H1 (cell line): ENCODE measurements at regions not wholly inside any gene's neighbourhood (a gene's known extent, or its start where the extent isn't known, plus 50 kb on each side); places are given as distances from the start of the nearest gene placed in this dataset.

ENCODE experiments used
- ATF2 ChIP-seq: IDR thresholded peaks from 2 replicates; pipeline ENCODE4 v1.6.1; 2012; ENCODE audit warnings: low read length, inconsistent platforms
- CTCF ChIP-seq, 3 experiments: IDR thresholded peaks; 1 replicate in 2 of 3; 2 replicates in 1 of 3; pipeline versions ENCODE4 v1.5.1 to v1.6.1; 2011; ENCODE audit warnings: low read length in 3 of 3, mild to moderate bottlenecking in 3 of 3, inconsistent platforms in 2 of 3, low read depth in 1 of 3, moderate library complexity in 1 of 3; ENCODE audit not compliant: insufficient read depth in 1 of 3; ENCODE audit errors: control extremely low read depth in 1 of 3
- RAD21 ChIP-seq, 2 experiments: IDR thresholded peaks in 1 of 2; conservative IDR thresholded peaks in 1 of 2; 2 replicates each; pipeline ENCODE4 v1.6.1; 2011; ENCODE audit warnings: low read depth in 2 of 2, low read length in 2 of 2, improper control_type of control experiment in 1 of 2, inconsistent platforms in 1 of 2, mild to moderate bottlenecking in 1 of 2, moderate library complexity in 1 of 2
- SIN3A ChIP-seq, 2 experiments: IDR thresholded peaks in 1 of 2; conservative IDR thresholded peaks in 1 of 2; 2 replicates each; pipeline ENCODE4 v1.6.1; 2011 to 2012; ENCODE audit warnings: low read length in 2 of 2, improper control_type of control experiment in 1 of 2, low read depth in 1 of 2, mild to moderate bottlenecking in 1 of 2
- SP4 ChIP-seq: IDR thresholded peaks from 2 replicates; pipeline ENCODE4 v1.6.1; 2012; ENCODE audit warnings: low read length, inconsistent platforms
- USF2 ChIP-seq: IDR thresholded peaks from 2 replicates; pipeline ENCODE4 v1.6.1; 2011; ENCODE audit warnings: low read length, improper control_type of control experiment
- YY1 ChIP-seq: IDR thresholded peaks from 2 replicates; pipeline ENCODE4 v1.6.1; 2011; ENCODE audit warnings: low read depth, mild to moderate bottlenecking, low read length

- TF ChIP-seq YY1 (no peak), ATF2 (no peak), SP4 (no peak), RAD21 (IDR thresholded peaks at IDR 0.05 in 1 of 2, conservative IDR thresholded peaks at IDR 0.05 in 1 of 2; ENCODE audit: low read depth in 2 of 2, low read length in 2 of 2) (no peak), SIN3A (conservative IDR thresholded peaks at IDR 0.05 in 1 of 2, IDR thresholded peaks at IDR 0.05 in 1 of 2; ENCODE audit: low read depth in 1 of 2, low read length in 2 of 2) (no peak), CTCF (IDR thresholded peaks at IDR 0.05; ENCODE audit: control extremely low read depth in 1 of 3, insufficient read depth in 1 of 3, low read depth in 1 of 3, low read length in 3 of 3) (no peak), USF2 (no peak)
These were observed 199.5 kb downstream of the NUAK1 start for GRCh38 chr12:105939181-105939721.
